Gastrocnemius medialis (tissue), 4 donors: ENCODE measurements at regions not wholly inside any gene's neighbourhood (a gene's known extent, or its start where the extent isn't known, plus 50 kb on each side); places are given as distances from the start of the nearest gene placed in this dataset.

ENCODE experiments used
- CTCF ChIP-seq, 5 experiments: fragments of 450-650 bp in 3 of 5; fragments of 200-600 bp in 2 of 5; sonication (generic) in 2 of 5; IDR thresholded peaks in 4 of 5; conservative IDR thresholded peaks in 1 of 5; 1 replicate in 4 of 5; 2 replicates in 1 of 5; pipeline ENCODE4 v1.5.1; 2016 to 2019; ENCODE audit warnings: antibody characterized with exemption in 5 of 5, mild to moderate bottlenecking in 3 of 5, moderate library complexity in 3 of 5
- POLR2A ChIP-seq, 2 donors: fragments of 450-650 bp; IDR thresholded peaks; one replicate each; pipeline ENCODE4 v1.6.1; 2017; ENCODE audit warnings: antibody characterized with exemption in 2 of 2, mild to moderate bottlenecking in 2 of 2, moderate library complexity in 2 of 2

- TF ChIP-seq CTCF (IDR thresholded peaks at IDR 0.05 in 4 of 5, conservative IDR thresholded peaks at IDR 0.05 in 1 of 5) (no peak), POLR2A (IDR thresholded peaks at IDR 0.05) (no peak)
These were observed 138.7 kb upstream of the CADM2 start for GRCh38 chr3:84820126-84820525.
